ENCODE measurements at regions not wholly inside any gene's neighbourhood (a gene's known extent, or its start where the extent isn't known, plus 50 kb on each side); places are given as distances from the start of the nearest gene placed in this dataset.

DNA sequence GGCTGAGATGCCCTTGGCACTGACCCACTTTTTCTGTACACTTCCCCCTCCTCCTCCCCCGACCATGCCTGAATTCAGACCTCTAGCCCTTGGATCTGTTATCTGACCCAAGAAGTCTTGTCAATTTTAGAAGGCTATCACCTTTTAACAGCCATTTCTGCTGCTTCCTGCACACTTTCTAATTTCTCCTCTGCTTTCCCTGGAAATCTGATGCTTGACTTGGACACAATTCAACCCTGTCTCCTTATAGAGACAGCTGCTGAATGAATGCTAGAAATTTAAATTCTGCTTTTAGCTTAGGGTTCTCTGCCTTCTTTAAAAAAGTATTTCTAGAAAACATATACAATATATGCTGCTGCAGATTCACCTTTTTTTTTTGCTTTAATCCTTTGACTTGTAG is 417.9 kb upstream of the KLF6 start:
- Histone ChIP-seq H3K27ac (ENCODE audit: low read depth, low read length) (no peak overlapping the region), H3K27me3 (ENCODE audit: control insufficient read depth, insufficient read depth, low read length) (no peaks in the 10 kb centered on the region), H3K4me1 (ENCODE audit: control insufficient read depth, insufficient read depth, low read length) (no peaks in the 10 kb centered on the region), H3K9me3 (ENCODE audit: control insufficient read depth, insufficient read depth, low read length) (no peaks in the 10 kb centered on the region), H3K36me3 (ENCODE audit: control insufficient read depth, insufficient read depth, low read length) (no peaks in the 10 kb centered on the region), H3K4me3 (ENCODE audit: low read depth, low read length) (no peak overlapping the region)
- no peak for DNase-seq (ENCODE audit: low read depth in 4 of 6, low spot score in 6 of 6)
- 75% methylated on average over 1 of the region's 1 CpG for WGBS (ENCODE audit: insufficient coverage)

DNA sequence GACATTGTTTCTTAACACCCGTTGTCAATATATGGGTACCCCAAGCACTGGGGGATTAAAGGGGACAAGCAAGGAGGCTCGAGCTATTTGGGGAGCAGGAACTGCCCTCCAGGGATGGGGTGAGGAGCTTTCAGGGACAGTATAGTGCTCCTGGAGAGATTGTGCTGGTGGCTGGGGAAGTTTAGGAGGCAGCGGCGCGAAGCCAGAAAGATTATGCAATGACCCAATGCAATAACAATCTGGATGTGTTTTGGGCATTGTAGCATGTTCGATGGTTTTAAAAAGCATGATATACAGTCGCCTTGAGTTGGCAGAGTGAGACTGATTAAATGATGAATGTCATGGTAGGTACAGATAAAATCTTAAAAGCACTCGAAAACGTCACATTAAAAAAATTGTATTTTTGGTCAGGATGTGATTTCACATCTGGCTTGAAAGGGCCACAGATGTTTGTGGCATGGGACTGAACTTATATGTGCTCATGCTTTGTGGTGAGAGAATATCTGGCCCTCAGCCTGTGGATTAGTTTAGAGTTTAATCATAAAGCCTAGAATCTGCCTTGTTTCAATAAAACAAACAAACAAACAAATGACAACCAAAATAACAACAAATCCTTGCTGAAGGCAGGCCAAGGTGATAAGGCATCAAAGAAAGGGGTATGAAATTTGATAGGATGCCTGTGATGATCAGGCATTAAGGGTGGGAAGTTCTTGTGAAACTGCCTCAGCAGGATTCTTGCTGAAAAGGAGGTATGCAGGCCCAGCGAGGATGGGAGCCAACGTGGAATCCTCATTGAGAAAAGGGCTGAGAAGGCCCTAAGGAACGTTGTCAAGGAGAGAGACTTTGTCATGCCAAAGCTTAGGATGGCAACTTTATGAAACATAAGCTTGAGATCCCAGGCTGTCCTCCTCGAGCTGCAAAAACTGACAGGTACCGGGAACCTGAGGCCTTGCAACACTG is 417.1 kb upstream of the KLF6 start:
- 86% methylated on average over 14 of the region's 14 CpGs for WGBS (ENCODE audit: insufficient coverage)
- H3K27ac ChIP-seq (ENCODE audit: low read depth, low read length) = no peak overlapping the region
- no peak overlapping the region for H3K4me3 ChIP-seq (ENCODE audit: low read depth, low read length)
- no peaks in the 10 kb centered on the region for H3K4me1 ChIP-seq (ENCODE audit: control insufficient read depth, insufficient read depth, low read length)
- no peaks in the 10 kb centered on the region for H3K9me3 ChIP-seq (ENCODE audit: control insufficient read depth, insufficient read depth, low read length)
- H3K36me3 ChIP-seq (ENCODE audit: control insufficient read depth, insufficient read depth, low read length) = no peaks in the 10 kb centered on the region
- no peaks in the 10 kb centered on the region for H3K27me3 ChIP-seq (ENCODE audit: control insufficient read depth, insufficient read depth, low read length)
- DNase-seq (ENCODE audit: low read depth in 4 of 6, low spot score in 6 of 6) = no peak

DNA sequence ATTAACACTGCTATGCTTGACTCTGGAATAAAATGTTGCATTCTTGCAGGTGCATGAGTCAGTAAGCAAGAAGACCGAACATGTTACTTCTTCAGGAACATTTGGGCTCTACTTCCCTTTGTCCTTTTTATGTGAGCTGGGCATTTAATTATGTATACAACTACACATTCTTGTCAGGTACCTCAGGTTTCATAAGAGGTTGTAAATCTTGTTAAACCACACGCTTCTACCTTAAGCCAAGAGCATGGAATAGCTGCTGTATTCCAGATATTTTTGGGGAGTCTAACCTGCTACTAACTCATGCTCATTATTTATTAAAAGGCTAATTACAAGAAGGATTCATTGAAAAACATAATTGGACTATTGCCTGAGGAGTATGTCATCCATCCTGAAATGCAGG is 414.2 kb upstream of the KLF6 start:
- H3K9me3 ChIP-seq (ENCODE audit: control insufficient read depth, insufficient read depth, low read length) = no peaks in the 10 kb centered on the region
- no peaks in the 10 kb centered on the region for H3K4me1 ChIP-seq (ENCODE audit: control insufficient read depth, insufficient read depth, low read length)
- H3K4me3 ChIP-seq (ENCODE audit: low read depth, low read length) = no peak overlapping the region
- no peak for DNase-seq (ENCODE audit: low read depth in 4 of 6, low spot score in 6 of 6)
- no peaks in the 10 kb centered on the region for H3K27me3 ChIP-seq (ENCODE audit: control insufficient read depth, insufficient read depth, low read length)
- no peak overlapping the region for H3K27ac ChIP-seq (ENCODE audit: low read depth, low read length)
- H3K36me3 ChIP-seq (ENCODE audit: control insufficient read depth, insufficient read depth, low read length) = no peaks in the 10 kb centered on the region
- WGBS (ENCODE audit: insufficient coverage) = no CpG with 5 or more reads among the region's 2 CpGs

DNA sequence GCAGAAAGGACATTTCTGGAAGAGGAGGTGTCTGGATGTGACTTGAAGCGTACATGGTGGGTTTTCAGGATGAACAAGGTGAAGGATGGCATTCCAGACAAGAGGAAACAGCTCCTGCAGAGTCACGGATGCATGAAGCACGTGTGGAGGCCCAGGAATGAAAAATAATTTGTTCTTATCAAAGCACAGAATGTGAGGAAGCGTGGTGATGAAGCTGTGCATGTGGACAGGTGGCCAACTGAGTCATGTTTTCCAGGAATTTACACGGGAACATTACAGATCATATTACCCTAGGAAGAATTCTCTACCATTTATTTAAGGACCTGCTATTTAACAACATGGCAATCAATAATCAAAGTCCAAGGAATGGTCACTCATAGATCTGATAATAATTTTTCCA is 413.2 kb upstream of the KLF6 start:
- H3K36me3 ChIP-seq (ENCODE audit: control insufficient read depth, insufficient read depth, low read length) = no peaks in the 10 kb centered on the region
- no peak for DNase-seq (ENCODE audit: low read depth in 4 of 6, low spot score in 6 of 6)
- H3K9me3 ChIP-seq (ENCODE audit: control insufficient read depth, insufficient read depth, low read length) = no peaks in the 10 kb centered on the region
- no peak overlapping the region for H3K27ac ChIP-seq (ENCODE audit: low read depth, low read length)
- no peaks in the 10 kb centered on the region for H3K4me1 ChIP-seq (ENCODE audit: control insufficient read depth, insufficient read depth, low read length)
- no peak overlapping the region for H3K4me3 ChIP-seq (ENCODE audit: low read depth, low read length)
- 68% methylated on average over 3 of the region's 5 CpGs for WGBS (ENCODE audit: insufficient coverage)
- no peaks in the 10 kb centered on the region for H3K27me3 ChIP-seq (ENCODE audit: control insufficient read depth, insufficient read depth, low read length)

DNA sequence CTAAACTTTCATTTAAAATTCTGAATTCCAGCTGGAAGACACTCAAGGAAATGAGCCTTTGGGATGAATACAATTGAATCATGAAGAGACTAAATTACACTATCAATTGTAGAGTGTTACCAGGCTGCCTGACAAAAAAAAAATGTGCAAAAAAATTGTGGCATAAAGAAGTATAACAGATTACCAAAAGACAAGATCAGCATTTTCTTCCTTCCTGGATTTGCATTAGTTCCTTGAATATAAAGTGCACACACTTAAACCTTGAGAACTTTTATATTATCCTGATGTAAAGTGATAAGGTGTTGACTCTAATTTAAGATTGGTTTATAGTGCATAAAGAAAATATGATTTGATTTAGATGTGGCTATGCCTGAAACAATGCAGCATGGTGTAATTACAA is 412.7 kb upstream of the KLF6 start:
- Histone ChIP-seq H3K4me3 (ENCODE audit: low read depth, low read length) (no peak overlapping the region), H3K27me3 (ENCODE audit: control insufficient read depth, insufficient read depth, low read length) (no peaks in the 10 kb centered on the region), H3K36me3 (ENCODE audit: control insufficient read depth, insufficient read depth, low read length) (no peaks in the 10 kb centered on the region), H3K9me3 (ENCODE audit: control insufficient read depth, insufficient read depth, low read length) (no peaks in the 10 kb centered on the region), H3K4me1 (ENCODE audit: control insufficient read depth, insufficient read depth, low read length) (no peaks in the 10 kb centered on the region), H3K27ac (ENCODE audit: low read depth, low read length) (peak overlapping the region; percentile 38)
- no peak for DNase-seq (ENCODE audit: low read depth in 4 of 6, low spot score in 6 of 6)

DNA sequence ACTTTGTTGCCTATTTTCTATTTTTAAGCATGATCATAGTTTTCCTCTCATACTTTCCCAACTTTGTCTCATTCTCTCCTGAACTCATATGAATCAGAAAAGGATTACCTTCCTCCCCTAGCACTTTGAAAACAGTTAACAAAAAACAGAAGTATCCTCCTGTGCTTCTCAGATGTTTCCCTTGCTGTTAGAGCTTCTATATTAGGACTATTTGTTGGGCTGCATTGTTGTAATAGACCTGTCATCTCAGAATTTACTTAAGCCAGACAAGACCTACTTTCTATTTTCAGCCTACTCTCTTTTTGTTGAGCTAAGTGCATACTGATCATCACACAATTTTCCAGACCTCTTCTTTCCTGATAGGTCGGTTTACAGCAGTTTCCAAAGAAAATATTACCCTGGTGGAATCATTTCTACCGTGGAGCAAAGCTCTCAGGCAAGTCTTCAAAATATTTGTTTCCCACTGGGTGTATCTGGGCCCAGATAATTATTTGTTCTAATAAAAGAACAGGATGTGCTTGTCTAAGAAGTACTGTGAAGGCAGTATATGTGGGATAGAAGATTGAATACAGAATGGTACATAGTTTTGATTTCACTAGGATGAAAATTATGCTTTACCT is 411.9 kb upstream of the KLF6 start:
- H3K4me1 ChIP-seq (ENCODE audit: control insufficient read depth, insufficient read depth, low read length) = no peaks in the 10 kb centered on the region
- no peaks in the 10 kb centered on the region for H3K9me3 ChIP-seq (ENCODE audit: control insufficient read depth, insufficient read depth, low read length)
- peak in 1 of 6 donors; percentile 48 for DNase-seq (ENCODE audit: low read depth in 4 of 6, low spot score in 6 of 6)
- no peaks in the 10 kb centered on the region for H3K36me3 ChIP-seq (ENCODE audit: control insufficient read depth, insufficient read depth, low read length)
- no peaks in the 10 kb centered on the region for H3K27me3 ChIP-seq (ENCODE audit: control insufficient read depth, insufficient read depth, low read length)
- 53% methylated on average over 2 of the region's 2 CpGs for WGBS (ENCODE audit: insufficient coverage)
- peak overlapping the region; percentile 38 for H3K27ac ChIP-seq (ENCODE audit: low read depth, low read length)
- H3K4me3 ChIP-seq (ENCODE audit: low read depth, low read length) = no peak overlapping the region

DNA sequence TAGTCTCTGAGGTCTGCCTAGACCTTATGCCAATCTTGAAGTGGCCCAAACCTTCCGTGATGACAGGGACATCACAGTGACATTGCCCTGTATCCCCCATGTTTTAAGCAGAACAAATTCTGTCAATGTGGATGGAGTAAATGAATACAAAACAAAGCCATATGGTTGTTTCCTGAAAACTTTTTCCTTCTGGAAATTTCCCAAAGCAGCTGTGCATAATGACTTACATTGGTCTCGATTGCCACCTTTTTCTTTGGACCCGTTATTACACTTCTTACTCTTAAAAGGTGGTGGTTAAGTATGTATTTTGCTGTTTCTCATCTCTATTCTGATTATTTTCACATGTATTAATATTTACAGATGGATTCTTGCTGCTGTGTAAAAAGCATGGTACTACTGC is 411.2 kb upstream of the KLF6 start:
- DNase-seq (ENCODE audit: low read depth in 4 of 6, low spot score in 6 of 6) = no peak
- Histone ChIP-seq H3K4me3 (ENCODE audit: low read depth, low read length) (no peak overlapping the region), H3K9me3 (ENCODE audit: control insufficient read depth, insufficient read depth, low read length) (no peaks in the 10 kb centered on the region), H3K4me1 (ENCODE audit: control insufficient read depth, insufficient read depth, low read length) (no peaks in the 10 kb centered on the region), H3K27me3 (ENCODE audit: control insufficient read depth, insufficient read depth, low read length) (no peaks in the 10 kb centered on the region), H3K27ac (ENCODE audit: low read depth, low read length) (no peak overlapping the region), H3K36me3 (ENCODE audit: control insufficient read depth, insufficient read depth, low read length) (no peaks in the 10 kb centered on the region)
- 100% methylated on average over 1 of the region's 3 CpGs for WGBS (ENCODE audit: insufficient coverage)

DNA sequence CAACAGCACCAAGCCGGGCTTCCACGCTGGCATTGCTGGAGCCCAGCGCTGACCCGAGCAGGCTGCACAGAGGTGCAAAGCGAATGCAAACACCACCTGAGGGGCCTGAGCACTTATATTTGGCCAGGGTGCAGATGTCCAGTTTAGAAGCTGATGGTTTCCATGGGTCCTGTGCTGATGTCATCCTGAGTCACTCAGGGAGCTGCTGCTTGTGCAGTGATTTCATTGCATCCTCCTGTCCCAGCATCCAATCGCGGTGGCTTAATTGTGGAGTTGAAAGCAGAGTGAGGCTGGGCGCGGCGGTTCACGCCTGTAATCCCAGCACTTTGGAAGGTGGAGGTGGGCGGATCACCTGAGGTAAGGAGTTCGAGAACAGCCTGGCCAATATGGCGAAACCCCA is 410.2 kb upstream of the KLF6 start:
- 94% methylated on average over 7 of the region's 14 CpGs for WGBS (ENCODE audit: insufficient coverage)
- H3K27me3 ChIP-seq (ENCODE audit: control insufficient read depth, insufficient read depth, low read length) = no peaks in the 10 kb centered on the region
- no peaks in the 10 kb centered on the region for H3K4me1 ChIP-seq (ENCODE audit: control insufficient read depth, insufficient read depth, low read length)
- H3K4me3 ChIP-seq (ENCODE audit: low read depth, low read length) = no peak overlapping the region
- H3K9me3 ChIP-seq (ENCODE audit: control insufficient read depth, insufficient read depth, low read length) = no peaks in the 10 kb centered on the region
- DNase-seq (ENCODE audit: low read depth in 4 of 6, low spot score in 6 of 6) = no peak
- H3K27ac ChIP-seq (ENCODE audit: low read depth, low read length) = no peak overlapping the region
- no peaks in the 10 kb centered on the region for H3K36me3 ChIP-seq (ENCODE audit: control insufficient read depth, insufficient read depth, low read length)

DNA sequence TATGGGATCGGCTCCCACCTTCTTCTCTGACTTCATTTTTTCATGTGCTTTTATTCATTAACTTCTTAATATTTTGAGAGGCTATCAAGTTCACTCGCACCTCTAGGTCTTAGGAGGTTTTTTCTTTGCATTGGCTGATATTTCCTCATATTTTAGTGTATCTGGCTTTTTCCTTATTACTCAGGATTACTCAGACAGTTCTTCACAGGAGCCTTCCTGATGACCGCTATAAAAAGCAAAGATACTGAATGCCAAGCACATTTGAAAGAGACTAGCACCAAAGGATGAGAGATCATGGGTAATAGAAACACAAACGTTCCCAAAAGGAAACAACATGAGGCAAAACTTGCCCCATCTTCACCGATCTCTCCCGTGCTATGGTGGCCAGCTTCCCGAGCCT is 409.2 kb upstream of the KLF6 start:
- Histone ChIP-seq H3K36me3 (ENCODE audit: control insufficient read depth, insufficient read depth, low read length) (no peaks in the 10 kb centered on the region), H3K4me1 (ENCODE audit: control insufficient read depth, insufficient read depth, low read length) (no peaks in the 10 kb centered on the region), H3K9me3 (ENCODE audit: control insufficient read depth, insufficient read depth, low read length) (no peaks in the 10 kb centered on the region), H3K27ac (ENCODE audit: low read depth, low read length) (no peak overlapping the region), H3K27me3 (ENCODE audit: control insufficient read depth, insufficient read depth, low read length) (no peaks in the 10 kb centered on the region), H3K4me3 (ENCODE audit: low read depth, low read length) (no peak overlapping the region)
- 94% methylated on average over 4 of the region's 7 CpGs for WGBS (ENCODE audit: insufficient coverage)
- DNase-seq (ENCODE audit: low read depth in 4 of 6, low spot score in 6 of 6) = no peak

DNA sequence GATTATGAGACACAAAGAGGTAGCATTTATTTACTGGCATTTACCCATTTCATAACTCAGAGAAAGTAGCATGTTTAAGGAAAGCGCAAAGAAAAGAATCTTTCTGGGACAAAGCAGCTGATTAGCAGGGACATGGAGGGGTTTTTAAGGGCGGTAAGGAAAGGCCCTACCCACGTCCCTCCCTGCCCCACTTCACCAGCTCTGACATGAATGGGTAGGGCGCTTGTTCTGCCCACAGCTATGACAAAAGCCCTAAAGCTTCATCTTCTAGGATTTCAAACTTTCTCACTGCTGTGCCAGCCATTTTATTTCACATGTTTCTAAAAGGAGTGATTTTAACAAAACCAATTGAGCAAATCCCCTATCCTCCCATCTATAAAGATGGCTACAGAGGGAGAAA is 406.9 kb upstream of the KLF6 start:
- Histone ChIP-seq H3K4me3 (ENCODE audit: low read depth, low read length) (no peak overlapping the region), H3K36me3 (ENCODE audit: control insufficient read depth, insufficient read depth, low read length) (no peaks in the 10 kb centered on the region), H3K27me3 (ENCODE audit: control insufficient read depth, insufficient read depth, low read length) (no peaks in the 10 kb centered on the region), H3K27ac (ENCODE audit: low read depth, low read length) (no peak overlapping the region), H3K4me1 (ENCODE audit: control insufficient read depth, insufficient read depth, low read length) (no peaks in the 10 kb centered on the region), H3K9me3 (ENCODE audit: control insufficient read depth, insufficient read depth, low read length) (no peaks in the 10 kb centered on the region)
- DNase-seq (ENCODE audit: low read depth in 4 of 6, low spot score in 6 of 6) = no peak
- WGBS (ENCODE audit: insufficient coverage) = no CpG with 5 or more reads among the region's 4 CpGs
